HG03575 (cell line): ENCODE measurements at regions not wholly inside any gene's neighbourhood (a gene's known extent, or its start where the extent isn't known, plus 50 kb on each side); places are given as distances from the start of the nearest gene placed in this dataset.
"Not testable (repeated sequence)": the region's sequence is repeated elsewhere in the genome, so short reads cannot be mapped to it uniquely, and the experiment has no call there.

ENCODE experiments used
- ATAC-seq: cut with Tn5 transposase; IDR thresholded peaks from one replicate; pipeline ENCODE4 v1.9.1; 2021; ENCODE audit not compliant: unreplicated experiment, insufficient number of reproducible peaks, low FRiP score; ENCODE audit errors: extremely low read depth

DNA sequence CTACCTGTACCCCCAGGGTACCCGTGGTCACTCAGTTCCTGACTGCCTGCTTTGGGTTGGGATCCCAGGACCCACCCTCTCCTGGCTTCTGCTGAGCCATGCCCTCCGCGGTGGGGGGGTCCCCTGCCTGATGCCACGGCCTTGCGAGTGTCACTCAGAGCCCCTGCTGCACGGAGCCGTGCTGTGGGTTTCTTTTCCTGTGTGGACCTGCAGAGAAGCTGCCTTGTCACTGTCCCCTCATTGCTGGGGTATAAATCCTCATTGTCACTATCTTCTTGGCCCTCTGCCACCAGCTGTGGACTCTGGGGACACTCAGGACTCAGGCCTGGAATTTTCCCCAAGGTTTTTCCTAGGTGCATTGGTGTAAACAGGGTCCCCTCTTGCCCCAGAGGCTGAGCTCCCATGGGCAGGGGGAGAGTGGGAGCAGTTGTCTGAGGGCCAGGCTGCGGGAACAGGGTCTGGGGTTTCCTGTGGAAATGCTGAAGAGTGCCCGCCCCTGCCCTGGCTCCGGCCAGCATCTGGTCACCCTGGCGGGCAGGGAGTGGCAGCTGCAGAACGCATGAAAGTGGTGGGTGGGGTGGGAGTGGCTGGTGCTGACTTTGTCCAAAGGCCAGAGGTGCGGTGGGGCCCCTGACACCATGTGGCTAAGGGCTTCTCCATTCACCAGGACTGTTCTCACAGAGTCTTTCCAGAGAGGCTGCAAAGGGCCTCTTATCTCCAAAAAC lies 191.7 kb downstream of the GOLGA6L6 start:
- no peak for ATAC-seq

DNA sequence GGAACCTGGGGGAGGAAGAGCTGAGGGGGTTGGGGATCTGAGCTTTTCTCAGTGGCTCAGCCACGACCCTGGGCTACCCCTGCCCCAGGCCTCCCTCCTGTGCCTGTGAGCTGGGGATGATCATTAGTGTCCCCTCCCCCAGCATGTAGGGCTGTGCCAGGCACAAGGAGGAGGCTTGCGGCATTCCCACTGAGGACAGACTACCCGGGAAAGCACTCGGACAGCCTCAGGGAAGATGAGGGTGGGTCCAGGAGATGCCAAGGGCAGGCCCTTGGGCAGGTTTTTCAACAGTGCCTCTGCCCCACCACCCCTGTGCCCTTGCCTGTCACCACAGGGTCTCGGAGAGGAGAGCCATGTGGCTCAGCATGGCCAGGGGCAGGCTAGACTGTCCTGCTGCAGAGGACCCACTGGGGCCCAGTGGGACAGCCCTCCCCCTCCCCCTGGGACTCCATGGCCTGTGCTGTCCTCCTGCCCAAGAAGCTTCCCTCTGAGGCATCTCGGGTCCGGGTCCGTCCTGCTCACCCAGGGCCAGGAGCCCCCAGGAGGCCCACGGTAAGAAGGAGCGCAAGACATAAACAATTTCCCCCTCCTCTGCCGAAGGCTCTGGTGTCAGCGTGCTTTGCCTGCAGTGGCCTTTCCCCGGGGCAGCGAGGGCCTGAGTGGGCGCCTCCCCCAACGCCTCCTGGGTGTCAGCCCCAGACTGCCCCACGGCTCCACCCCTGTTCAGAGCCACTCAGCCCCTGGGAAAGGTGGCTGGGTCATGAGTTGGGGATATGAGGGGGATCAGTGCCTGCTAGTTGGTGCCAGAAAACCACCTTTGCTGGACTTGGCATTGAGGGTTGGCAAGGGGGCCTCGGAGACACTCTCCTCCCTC lies 192.5 kb downstream of the GOLGA6L6 start:
- no peak for ATAC-seq

DNA sequence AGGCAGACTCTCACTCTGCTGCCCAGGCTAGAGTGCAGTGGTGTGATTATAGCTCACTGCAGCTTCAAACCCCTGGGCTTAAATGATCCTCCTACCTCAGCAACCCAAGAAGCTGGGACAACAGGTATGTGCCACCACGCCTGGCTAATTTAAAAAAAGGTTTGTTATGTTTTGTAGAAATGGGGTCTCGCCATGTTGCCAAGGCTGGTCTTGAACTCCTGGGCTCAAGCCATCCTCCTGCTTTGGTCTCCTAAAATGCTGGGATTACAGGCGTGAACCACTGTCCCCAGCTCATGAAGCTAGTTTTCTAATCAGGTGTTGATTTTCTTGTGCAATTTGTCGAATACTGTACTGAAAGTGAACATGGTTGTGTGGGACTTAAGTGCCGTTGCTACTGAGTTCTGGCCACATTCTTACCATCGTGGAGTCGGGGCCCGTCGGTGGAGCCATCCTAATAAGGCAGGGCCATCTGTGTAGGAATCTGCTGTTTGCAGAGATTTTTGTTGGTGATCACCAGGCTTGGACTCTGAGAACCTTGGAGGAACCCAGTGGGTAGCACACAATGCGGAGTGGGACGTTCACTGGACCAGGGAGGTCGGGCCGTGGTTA lies 193.2 kb downstream of the GOLGA6L6 start:
- ATAC-seq, result no peak

DNA sequence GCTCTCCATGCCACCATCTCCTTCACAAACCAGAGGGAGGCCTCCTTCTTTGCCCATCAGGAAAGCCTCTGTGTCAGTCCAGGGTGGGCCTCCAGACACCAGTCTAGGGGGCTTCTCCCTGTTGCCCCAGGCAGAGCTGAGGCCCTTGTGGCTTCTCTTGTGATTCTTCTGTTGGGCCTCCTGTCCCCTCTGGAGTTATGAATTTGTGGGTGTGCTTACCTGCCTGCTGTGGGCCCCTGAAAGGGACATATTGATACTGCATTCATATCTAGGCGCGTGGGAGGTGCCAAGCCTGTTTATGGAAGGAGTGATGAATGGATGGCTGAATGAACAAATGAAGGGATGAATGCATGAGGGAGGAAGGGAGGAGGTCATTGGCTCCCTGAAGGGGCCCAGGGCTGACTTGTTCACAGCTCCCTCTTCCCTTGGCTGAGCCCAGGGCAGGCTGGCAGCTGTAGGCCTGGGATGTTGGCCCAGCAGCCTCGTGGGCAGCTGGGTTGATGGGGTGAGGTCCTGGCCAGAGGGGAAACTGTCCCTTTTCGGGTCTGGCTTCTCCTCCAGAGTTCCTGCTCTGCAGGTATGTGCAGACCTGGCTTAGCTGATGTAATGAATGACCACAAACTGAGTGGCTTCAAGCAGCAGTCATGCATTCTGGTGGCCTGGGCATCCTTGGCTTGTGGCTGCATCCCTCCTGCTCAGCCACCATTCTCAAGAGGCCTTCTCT lies 195.4 kb downstream of the GOLGA6L6 start:
- ATAC-seq, result no peak

DNA sequence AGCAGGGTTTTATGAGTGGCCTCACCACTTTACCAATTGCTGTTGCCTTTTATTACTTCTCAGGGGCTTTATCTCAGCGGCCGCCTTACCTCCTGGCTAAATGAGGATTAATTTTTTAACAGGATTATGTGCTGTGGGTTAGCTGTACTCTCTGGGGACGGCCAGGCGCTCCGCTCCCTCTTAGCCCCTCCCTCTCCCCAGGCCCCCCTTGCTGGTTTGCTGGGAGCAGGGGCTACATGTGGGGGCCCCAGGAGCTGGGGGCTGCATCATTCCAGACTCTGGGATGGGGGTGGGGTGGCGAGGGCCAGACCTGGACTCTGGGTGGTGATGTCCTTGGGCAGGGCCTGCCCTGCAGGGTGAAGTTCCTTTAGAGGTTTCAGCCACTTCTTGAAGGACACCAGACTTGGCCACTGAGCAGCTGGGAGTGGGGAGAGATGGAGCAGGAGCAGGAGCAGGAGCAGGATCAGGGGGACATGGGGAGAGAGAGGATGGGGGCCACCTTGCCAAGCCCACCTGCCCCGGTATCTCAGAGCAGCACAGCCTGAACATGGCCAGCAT lies 196.1 kb downstream of the GOLGA6L6 start:
- no peak for ATAC-seq

DNA sequence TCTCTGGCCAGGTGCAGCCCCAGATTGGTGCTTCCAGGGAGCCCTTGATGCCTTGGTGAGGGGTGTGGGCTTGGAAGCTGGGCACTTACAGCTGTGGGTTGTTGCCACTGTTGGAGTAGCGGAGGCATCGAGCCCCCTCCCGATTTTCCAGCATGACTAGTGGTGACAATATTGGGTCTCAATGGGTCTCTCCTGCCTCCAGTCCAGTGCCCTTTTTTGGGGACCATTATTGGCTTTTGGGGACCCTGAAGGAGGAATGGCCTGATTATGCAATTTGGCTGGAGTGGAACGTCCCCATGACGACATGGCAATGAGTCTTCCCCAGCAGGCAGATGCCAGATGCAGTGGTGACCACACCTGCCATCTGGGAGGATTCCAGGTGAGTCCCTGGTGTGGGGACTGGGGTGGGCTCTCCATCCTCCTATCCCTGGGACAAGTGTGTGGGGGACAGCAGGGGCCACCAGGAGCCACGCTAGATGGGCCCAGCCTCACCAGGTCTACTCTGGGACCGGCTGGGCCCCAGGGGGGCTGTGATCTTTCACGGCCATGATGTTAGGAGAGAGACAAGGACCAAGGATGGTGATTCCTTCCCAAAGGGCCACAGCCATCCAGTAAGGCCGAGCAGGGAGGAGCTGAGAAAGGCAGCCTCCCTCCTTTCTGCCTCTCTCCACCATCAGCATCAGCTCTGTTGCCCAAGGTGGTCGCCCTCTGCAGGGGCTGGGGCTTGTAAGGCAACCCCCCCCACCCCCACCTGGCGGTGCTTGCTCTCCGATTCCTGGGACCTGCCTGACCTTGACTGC lies 196.8 kb downstream of the GOLGA6L6 start:
- ATAC-seq, result no peak

DNA sequence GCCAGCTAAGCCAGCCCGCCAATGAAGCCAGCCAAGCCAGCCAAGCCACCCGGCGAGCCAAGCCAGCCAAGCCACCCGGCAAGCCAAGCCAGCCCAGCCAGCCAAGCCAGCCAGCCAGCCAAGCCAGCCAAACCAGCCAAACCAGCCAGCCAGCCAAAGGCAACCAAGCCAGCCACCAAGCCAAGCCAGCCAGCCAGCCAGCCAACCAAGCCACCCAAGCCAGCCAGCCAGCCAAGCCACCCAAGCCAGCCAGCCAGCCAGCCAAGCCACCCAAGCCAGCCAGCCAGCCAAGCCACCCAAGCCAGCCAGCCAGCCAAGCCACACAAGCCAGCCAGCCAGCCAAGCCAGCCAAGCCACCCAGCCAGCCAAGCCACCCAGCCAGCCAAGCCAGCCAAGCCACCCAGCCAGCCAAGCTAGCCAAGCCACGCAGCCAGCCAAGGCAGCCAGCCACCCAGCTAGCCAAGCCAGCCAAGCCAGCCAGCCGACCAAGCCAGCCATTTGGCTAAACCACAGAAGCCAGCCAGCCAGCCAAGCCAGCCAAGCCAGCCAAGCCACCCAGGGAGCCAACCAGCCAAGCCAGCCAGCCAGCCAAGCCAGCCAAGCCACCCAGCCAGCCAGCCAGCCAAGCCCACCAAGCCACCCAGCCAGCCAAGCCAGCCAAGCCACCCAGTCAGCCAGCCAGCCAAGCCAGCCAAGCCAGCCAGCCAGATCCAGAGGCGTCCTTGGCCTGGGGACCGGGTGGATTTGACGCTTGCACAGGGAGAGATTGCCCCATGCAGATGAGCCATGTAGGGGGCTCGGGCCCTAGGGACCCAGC lies 198.0 kb downstream of the GOLGA6L6 start:
- ATAC-seq, result not testable (repeated sequence)

DNA sequence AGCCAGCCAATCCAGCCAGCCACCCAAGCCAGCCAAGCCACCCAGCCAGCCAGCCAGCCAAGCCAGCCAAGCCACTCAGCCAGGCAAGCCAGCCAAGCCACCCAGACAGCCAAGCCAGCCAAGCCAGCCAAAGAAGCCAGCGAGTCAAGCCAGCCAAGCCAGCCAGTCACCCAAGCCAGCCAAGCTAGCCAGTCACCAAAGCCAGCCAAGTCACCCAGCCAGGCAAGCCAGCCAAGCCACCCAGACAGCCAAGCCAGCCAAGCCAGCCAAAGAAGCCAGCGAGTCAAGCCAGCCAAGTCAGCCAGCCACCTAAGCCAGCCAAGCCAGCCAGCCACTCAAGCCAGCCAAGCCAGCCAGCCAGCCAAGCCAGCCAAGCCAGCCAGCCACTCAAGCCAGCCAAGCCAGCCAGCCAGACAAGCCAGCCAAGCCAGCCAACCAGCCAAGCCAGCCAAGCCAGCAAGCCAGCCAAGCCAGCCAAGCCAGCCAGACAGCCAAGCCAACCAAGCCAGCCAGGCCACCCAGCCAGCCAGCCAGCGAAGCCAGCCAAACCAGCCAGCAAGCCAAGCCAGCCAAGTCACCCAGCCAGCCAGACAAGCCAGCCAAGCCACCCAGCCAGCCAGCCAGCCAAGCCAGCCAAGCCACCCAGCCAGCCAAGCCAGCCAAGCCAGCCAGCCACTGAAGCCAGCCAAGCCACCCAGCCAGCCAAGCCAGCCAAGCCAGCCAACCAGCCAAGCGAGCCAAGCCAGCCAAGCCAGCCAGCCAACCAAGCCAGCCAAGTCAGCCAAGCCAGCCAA lies 198.8 kb downstream of the GOLGA6L6 start:
- not testable (repeated sequence) for ATAC-seq

DNA sequence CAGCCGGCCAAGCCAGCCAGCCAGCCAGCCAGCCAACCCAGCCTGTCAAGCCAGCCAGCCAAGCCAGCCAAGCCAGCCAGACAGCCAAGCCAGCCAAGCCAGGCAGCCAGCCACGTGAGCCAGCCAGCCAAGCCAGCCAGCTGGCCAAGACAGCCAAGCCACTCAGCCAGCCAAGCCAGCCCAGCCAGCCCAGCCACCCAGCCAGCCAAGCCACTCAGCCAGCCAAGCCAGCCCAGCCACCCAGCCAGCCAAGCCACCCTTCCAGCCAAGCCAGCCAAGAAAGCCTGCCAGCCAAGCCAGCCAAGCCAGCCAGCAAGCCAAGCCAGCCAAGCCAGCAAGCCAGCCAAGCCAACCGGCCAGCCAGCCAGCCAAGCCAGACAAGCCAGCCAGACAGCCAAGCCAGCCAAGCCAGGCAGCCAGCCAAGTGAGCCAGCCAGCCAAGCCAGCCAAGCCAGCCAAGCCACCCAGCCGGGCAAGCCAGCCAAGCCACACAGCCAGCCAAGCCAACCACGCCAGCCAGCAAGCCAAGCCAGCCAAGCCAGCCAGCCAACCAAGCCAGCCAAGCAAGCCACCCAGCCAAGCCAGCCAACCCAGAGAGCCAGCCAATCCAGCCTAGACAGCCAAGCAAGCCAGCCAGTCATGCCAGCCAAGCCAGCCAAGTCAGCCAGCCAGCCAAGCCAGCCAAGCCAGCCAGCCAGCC lies 199.5 kb downstream of the GOLGA6L6 start:
- ATAC-seq, result no peak

DNA sequence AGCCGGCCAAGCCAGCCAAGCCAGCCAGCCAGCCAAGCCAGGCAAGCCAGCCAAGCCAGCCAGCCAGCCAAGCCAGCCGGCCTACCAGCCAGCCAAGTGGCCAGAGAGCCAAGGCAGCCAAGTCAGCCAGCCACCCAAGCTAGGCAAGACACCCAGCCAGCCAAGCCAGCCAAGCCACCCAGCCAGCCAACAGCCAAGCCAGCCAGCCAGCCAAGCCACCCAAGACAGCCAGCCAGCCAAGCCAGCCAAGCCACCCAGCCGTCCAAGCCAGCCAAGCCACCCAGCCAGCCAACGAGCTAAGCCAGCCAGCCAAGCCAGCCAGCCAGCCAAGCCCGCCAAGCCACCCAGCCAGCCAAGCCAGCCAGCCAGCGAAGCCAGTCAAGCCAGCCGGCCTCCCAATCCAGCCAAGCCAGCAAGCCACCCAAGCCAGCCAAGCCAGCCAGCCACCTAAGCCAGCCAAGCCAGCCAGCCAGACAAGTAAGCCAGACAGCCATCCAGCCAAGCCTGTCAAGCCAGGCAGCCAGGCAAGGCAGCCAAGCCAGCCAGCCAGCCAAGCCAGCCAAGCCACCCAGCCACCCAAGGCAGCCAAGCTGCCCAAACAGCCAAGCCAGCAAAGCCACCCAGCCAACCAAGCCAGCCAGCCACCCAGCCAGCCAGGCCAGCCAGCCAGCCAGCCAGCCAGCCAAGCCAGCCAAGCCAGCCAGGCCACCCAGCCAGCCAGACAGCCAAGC lies 200.5 kb downstream of the GOLGA6L6 start:
- no peak for ATAC-seq

DNA sequence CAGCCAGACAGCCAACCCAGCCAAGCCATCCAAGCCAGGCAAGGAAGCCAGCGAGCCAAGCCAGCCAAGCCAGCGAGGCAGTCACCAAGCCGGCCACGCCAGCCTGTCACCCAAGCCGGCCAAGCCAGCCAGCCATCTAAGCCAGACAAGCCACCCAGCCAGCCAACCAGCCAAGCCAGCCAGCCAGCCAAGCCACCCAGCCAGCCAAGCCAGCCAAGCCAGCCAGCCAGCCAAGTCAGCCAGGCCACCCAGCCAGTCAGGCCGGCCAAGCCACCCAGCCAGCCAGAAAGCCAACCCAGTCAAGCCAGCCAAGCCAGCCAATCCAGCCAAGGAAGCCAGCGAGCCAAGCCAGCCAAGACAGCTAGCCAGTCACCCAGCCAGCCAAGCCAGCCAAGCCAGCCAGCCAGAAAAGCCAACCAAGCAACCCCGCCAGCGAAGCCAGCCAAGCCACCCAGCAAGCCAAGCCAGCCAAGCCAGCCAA lies 201.2 kb downstream of the GOLGA6L6 start:
- ATAC-seq, result no peak

DNA sequence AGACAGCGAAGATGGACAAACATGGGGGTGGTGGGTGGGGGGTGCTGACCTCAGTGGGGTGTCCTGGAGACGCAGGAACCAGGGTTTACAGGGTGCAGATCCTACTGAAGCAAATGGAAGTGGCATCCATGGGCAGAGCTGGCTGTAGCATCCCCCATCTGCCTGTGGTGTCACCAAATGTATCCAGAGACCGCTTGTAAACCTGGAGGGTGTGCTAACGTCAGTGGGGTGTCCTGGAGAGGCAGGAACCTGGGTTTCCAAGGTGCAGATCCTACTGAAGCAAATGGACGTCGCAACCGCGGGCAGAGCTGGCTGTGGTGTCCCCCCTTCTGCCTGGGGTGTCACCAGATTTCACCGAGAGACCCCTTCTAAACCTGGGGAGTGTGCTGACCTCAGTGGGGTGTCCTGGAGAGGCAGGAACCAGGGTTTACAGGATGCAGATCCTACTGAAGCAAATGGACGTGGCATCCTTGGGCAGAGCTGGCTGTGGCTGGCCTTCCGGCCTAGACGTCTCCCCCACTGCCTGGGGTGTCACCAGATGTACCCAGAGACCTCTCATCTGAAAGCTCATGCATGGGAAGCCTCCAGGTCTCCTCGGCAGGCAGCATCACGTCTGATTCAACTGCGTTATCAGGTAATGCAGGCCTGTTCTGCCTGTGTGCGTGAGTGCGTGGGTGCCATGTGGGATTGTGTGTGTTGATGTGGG lies 202.4 kb downstream of the GOLGA6L6 start:
- ATAC-seq, result not testable (repeated sequence)

DNA sequence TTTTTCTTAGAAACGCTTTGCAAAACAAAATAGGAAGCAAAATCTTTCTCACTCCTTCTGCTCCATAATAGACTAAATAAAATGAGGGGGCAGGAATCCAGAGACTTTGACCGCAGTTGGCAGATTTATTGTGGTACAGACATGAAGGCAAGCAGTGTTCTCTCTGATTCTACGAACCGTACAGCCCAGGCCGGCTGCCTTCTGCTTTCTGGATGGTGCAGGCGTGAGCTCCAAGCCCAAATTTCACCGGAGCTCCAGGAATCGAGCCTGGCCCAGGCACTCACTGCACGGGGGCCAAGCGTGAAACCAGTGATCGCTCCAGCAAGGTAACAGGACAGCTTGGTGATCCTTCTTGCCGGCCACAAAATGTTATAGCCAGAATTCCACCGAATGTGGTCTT lies 202.9 kb downstream of the GOLGA6L6 start:
- ATAC-seq, result not testable (repeated sequence)

DNA sequence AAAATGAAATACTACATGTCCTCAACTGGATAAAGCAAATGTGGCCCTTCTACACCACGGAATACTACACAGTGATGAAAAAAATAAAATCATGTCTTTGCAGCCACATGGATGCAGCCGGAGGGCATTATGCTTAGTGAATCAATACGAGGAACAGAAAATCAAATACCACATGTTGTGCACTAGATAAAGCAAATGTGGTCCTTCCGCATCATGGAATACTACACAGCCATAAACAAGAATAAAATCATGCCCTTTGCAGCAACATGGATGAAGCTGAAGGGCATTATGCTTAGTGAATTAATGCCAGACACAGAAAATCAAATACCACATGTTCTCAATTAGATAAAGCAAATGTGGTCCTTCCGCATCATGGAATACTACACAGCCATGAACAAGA lies 204.4 kb downstream of the GOLGA6L6 start:
- ATAC-seq, result not testable (repeated sequence)

DNA sequence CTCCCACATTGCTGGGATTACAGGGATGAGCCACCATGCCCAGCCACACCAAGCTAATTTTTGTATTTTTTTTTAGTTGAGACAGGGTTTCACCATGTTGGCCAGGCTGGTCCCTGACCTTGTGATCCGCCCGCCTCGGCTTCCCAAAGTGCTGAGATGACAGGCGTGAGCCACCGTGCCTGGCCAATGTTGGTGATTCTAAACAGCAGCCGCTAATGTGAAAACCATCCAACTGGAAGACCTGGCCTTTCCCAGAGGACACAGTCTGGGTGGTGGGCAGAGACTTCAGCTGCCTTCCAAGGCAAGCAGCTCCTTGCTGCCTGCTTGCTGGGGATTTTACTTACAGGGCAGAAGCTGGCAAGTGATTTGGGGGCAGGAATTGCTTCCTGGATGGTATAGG lies 207.1 kb downstream of the GOLGA6L6 start:
- not testable (repeated sequence) for ATAC-seq
